Stimulated activated CD4-positive, alpha-beta T cell treated with anti-CD3 and anti-CD28 coated beads, TNF-alpha, amount 100 ng/mL, for 48 hours (primary cell): ENCODE measurements at regions not wholly inside any gene's neighbourhood (a gene's known extent, or its start where the extent isn't known, plus 50 kb on each side); places are given as distances from the start of the nearest gene placed in this dataset.

Source experiments
- DNase-seq, 3 donors: peaks; one replicate each; pipeline ENCODE4 v3.0.0-alpha.2; 2020; ENCODE audit warnings: low read depth in 3 of 3

- no peak for DNase-seq
Observed at GRCh38 chr5:28544501-28544900, 1506.1 kb upstream of the CDH9 start.

DNA sequence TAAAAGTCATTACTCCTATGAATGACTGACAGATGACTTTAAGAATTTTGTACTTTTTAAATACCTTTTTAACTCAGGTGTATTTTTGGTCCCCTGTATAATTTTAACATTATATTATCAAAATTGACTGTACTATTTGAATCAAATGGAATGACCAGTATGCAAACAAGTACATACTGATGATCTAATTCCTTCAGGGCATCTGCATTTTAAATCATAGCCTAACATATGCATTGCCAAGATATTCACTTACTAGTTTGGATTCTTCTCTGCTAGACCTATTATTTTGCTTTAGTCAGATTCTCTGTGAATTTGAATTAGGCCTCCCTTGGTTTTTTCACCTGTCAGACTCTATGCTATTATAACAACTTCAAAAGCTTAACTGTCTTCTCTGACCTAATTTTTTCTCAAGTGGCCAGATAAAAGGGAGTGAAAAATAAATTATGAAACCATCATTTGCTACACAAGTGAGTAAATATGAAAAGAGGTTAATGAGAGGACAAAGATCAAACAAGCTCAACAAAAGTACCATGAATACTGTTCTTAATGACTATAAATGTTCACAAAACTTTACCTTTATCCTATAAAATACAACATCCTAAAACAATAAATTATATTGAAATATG, 1505.2 kb upstream of the CDH9 start:
- DNase-seq: no peak

GRCh38 chr5:28542987-28543386, 1504.6 kb upstream of the CDH9 start:
- no peak for DNase-seq

- no peak for DNase-seq
Observed at GRCh38 chr5:28523888-28524635, 1485.7 kb upstream of the CDH9 start.

DNA sequence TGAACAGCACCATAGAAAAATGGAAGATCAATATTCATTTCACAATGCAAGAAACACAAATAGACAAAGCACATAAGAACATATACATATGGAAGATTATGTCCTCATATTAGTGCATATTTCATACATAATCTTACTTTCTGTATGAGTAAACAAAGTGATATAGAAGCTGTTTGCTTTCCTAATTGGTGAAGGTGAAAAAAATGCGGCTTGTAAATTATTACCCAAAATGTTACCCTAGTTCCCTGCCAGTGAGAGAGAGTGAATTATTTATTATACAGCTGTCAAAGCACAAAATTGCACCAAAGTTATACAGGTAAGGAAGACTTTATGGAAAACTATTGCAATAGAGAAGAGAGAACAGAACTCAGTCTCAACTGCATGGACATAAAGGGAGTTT, 1485.0 kb upstream of the CDH9 start:
- no peak for DNase-seq

DNA sequence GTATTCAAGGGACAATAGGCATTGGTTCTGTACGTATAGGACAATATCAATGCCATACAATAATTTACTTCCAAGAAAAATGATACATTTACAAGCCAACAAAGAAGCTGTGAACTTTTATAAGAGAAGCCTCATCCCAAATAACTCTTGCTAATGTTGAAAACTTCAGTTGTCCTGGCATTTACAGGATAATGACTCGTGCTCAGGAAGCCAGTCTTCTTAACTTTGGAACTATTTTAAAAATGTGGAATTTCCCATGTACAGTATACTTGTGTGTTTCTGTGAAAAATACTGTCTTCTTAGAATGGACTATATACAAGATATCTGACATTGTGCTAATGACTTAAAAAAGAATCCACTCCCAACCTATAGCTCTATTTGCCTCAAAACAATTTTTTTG, 1479.3 kb upstream of the CDH9 start:
- DNase-seq: no peak

GRCh38 chr5:28516722-28517121, 1478.3 kb upstream of the CDH9 start:
- no peak for DNase-seq

GRCh38 chr5:28512648-28513047, 1474.3 kb upstream of the CDH9 start:
- no peak for DNase-seq

DNA sequence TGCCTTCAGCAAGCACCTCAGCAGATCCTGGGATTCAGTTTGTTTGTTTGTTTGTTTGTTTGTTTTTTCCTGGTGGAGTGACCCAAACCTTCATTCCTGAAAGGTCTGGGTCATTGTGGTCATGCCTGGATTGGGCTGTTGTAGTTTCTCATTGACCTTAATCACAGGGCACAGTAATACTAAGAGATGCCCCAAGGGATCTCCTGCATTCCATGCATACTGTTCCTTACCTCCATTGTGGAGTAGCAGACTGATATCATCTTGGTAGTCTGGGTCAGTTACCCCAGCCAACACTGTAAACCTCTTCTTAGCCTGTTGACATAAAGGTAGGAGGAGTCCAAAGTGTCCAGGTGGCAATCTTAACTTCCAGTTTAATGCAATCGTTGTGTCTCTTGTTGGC, 1466.7 kb upstream of the CDH9 start:
- no peak for DNase-seq

DNA sequence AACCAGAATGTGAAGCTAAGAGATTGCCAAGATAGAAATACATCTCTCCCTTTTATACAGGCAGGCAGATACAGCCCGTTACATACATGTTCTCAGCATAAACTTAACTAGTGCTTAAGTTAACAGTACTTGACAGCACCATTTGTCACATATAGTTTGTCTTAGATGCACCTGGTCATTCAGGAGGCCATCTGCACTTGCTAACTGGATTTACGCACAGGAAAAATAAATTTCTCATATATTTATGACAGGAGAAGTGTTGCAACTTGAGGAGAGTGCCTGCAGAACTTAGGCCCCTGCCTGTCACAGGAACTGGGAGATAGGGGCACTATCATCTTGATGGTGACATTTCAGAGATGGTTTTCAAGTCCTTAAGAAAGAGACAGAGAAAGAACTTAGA, 1462.1 kb upstream of the CDH9 start:
- DNase-seq: no peak

DNA sequence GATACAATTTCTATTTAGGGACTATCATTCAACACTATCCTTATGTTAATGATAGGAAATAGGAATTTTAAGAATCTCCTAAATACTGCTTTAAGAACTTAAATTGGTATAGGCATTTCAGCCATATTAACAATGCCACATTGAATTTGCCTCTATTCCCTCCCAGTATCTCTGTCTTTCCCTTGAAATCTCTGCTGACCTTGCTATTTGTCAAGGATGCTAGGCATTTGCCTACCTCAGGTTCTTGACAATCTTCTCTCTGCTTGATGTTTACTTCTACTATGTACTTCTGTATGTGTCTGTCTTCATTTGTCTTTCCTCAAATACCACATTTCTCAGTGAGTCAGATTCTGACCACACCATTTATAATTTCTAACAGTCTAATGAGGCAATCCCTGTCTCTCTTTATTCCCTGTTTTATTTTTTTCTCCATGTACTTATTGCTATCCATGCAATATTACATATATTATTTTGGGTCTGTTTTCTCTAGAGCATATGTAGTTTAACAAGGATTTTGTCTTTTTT, 1461.4 kb upstream of the CDH9 start:
- DNase-seq: no peak

GRCh38 chr5:28495876-28496275, 1457.5 kb upstream of the CDH9 start:
- no peak for DNase-seq

DNA sequence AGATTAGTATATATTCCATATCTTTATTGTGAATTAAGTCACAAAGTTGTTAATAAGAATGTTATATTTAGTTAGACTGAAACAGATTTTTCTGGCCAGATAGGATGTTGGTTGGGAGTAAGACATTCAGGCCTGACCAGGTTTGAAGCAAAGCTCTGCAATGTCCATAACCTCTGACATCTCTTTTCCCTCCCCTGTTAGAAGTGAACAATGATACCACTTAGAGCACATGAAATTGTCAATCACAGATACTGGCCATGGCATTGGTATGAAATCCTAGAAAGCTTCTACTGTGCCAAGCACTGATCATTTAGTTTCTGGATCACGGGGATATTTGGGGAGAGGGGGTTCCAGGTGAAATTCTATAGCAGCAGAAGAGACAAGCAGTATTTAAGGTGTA, 1455.1 kb upstream of the CDH9 start:
- no peak for DNase-seq

DNA sequence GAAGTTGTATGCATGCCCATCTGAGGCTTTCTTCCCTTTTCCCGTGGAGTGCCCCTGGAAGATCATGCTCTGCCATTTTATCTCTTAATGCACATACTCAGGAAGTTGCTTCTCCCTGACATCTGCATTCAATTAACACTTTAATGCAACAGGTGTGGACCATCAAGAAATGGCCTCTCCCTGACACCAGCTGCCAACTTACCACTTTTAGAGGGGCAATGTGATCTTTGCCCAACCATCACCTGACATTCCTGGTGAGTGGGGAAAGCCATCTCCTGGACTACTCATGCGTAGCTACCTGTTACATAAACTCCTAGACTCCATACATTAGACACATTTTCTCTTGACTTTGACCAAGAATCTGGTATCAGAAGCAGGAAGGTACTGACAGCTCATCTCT, 1450.4 kb upstream of the CDH9 start:
- no peak for DNase-seq

DNA sequence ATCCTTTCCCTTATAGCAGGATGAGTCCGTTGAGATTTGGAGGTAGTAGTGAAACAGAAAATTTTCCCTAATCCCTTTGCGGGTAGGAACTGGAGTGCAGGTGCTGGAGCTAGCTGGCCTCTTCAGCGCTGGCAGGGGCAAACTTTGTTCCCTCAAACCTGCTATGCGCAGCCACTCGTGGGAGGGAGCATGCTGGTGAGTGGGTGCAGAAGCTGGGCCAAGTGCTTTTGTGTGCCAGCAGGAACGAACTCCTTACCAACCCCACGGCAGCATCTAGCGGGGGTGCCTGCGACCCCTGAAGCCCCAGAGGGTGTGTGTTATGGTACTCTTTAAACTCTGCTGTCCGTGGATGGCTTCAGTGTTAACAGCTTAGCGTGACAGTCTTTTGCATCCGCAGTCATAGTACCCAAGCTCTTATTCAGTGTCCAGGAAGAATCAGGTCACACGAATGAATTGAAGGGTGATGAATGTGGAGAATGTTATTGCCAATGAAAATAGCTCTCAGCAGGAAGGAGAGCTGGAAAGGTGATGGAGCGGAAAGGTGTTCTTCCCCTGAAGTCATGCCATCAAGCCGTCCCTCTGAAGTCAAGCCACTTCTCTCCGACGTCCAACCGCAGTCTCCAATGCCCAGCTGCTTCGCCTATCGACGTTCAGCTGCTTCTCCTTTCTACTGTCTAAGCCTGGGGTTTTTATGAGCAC, 1445.1 kb upstream of the CDH9 start:
- DNase-seq: no peak

GRCh38 chr5:28473531-28474107, 1435.2 kb upstream of the CDH9 start:
- DNase-seq: no peak

GRCh38 chr5:28468166-28468565, 1429.8 kb upstream of the CDH9 start:
- DNase-seq: no peak

DNA sequence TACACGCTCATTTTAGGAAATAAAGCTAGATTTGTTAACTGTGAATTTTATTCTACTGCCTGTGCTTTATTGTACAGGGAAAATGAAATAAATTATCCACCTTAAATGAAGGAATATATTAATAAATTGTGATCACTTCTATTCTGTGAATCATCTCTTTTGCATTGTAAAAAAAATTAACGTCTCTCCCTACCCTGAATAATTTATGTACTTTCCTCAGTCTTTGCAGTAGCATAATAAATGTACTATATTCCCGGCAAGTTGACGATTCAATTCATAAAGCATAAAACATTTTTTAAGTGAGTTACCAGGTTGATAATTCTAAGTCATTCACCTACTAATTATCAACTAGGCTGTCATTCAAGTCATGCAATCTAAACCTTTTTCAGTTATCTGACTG, 1425.3 kb upstream of the CDH9 start:
- DNase-seq: no peak

- DNase-seq: no peak
Observed at GRCh38 chr5:28451483-28451882, 1413.1 kb upstream of the CDH9 start.

DNA sequence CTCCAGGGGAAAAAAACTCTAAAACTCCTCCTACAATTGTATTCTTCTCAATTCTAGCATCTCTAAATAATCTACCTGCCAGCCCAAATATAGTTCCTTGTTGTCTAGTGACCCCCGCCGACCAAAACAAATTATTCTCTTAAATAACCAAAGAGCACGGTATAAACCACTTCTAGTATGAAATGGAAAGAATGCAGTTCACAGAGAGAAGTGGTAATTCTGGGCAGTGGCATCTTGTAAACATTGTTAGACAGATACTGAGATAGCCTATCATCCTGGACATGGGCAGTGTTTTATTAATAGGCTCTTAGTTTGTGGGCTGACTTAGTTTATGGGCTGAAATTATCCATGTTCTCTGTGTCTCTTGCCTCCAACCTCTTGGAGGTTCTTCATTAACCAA, 1412.6 kb upstream of the CDH9 start:
- no peak for DNase-seq

- no peak for DNase-seq
Observed at GRCh38 chr5:28448791-28449190, 1410.4 kb upstream of the CDH9 start.

DNA sequence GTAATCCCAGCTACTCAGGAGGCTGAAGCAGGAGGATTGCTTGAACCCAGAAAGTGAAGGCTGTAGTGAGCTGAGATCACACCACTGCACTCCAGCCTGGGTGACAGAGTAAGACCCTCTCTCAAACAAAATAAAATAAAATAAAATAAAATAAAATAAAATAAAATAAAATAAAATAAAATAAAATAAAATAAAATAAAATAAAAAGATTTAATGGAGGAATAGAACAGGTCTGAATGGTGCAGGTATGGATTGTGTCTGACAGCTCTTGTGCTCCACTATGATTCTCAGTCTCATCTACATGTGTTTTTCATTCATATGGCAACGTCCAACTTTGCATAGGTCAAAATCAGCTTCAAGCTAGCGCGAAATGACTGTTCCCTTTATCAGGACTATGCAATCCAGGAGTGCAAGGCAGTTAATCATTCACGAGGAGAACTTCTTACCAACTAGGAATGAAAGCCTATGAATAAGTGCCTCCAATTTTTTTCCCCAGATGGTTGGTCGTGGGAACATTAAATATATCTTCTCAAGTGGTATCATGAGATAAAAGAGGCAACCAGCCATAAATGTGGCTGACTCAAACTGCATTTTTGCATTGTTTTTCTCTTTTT, 1392.3 kb upstream of the CDH9 start:
- no peak for DNase-seq
